HT1080 (cell line): ENCODE measurements at regions not wholly inside any gene's neighbourhood (a gene's known extent, or its start where the extent isn't known, plus 50 kb on each side); places are given as distances from the start of the nearest gene placed in this dataset.
"Not testable (repeated sequence)": the region's sequence is repeated elsewhere in the genome, so short reads cannot be mapped to it uniquely, and the experiment has no call there.

Experiments used
- DNase-seq: peaks from one replicate; pipeline ENCODE4 v3.0.0-alpha.2; 2015; ENCODE audit warnings: low read depth

DNA sequence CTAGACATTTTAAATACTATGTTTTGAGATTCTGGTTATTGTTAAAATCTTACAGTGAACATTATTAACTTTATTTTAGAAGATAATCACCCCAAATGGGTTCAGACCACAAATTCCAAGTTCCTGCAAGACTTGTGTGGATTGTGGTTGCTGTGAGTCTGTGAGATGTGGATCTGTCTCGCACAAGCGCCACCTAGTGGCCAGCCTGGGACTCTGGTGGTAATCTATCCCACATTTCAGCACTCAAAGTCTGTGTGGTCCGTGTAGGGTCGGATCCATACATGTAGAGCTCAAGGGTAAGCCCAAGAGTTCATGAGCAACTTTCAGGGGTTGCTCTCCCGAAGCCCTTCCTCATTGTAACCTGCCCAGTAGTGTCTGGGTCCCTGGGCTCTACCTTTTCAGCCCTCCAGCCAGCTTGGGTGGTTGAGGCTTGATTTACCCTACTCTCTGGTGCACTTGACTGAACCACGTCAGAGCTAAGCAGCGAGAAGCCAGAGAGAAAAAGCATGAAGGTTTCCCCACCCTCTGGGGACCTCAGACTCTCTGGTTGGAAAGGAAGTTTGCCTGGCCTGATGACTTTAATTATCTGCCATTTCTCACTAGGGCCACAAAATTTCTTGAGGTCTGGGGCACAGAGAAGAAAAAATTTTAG, 129.2 kb downstream of the ARHGAP11B start:
- not testable (repeated sequence) for DNase-seq

DNA sequence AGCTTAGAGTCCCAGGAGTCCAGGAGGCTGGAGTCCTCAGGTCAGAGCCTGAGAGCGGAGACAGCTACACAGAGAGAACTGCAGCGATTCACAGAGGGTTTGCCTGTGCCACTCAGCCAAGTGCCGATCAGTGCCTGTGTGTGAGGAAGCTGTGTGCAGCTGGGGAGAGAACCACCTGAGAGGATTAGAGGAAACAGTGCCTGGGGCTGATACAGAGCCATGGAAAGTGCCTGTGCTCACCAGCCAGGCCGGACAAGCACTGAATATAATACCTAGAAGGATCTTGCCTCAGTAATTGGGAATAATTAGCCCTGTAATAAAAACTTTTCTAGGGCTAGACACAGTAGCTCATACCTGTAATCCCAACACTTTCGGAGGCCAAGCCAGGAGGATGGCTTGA, 134.7 kb downstream of the ARHGAP11B start:
- DNase-seq: not testable (repeated sequence)

DNA sequence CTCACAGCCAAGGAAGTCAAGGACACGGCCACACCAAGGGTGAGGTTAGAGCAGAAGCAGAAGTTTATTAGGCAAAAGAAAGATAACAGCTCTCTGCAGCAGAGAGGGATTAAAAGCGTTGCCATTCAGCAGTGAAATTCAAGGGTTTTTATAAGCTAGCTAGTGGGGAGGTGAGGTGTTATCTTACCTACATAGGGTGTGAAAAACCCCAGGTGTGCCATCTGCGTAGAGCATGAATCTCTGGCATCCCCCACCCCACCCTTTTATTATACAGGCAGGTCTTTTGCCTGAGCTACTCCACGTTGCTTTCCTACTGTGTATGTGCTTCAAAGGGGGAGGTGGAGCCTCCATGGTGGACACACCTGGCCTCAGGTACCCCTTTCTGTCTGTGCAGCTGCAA, 135.4 kb downstream of the ARHGAP11B start:
- DNase-seq: not testable (repeated sequence)

DNA sequence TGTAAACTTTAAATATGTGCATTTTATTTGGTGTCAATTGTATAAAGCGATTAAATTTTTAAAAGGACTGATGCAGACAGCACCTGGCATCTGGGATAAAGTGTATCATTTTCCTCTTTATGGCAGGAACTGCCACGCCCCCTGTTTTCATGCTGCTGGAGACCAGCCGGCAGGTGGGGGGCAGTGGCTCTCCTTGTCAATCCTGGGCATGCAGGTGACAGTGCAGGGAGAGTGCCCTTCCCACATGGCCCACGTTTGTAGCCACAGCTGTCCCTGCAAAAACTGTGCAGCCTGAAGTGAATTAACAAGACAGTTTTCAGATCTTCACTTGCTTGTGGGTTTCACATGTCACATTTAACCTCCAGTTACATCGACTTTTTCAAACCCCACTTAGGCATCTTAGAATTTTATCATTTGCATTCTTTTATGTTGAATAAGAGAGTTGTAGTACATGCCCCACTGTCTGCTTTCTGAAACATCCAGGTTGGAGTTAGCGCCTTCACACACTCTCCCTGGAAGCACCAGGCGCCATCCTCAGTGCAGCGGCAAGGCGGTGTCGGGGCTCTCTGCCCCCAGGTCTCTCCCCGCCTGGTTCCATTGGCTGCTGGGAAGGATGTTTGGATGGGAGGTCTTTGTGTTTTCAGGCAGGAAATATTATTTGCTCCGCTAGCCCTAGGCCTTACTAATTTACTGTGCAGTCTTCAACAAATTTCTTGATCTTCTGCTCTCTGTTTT, 134.2 kb upstream of the FAN1 start:
- DNase-seq: not testable (repeated sequence)

DNA sequence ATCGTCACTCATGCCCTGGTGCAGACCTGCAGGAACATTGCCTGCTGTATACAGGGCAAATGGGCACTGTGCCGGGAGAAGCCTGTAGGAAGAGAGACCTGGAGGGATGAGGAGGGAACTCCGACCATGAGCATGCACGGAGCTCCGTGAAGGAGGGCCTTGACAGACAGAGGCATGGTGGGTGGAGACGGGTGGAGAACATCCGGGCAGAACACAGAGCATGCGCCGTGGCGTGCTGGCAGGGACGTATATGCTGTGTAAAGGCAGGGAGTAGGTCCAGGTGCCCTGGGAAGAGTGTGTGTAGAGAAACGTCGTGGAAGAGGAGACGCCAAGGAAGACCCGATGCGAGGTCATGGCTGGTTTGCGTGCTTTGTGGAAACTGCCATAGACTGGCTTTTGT, 133.0 kb upstream of the FAN1 start:
- no peak for DNase-seq

DNA sequence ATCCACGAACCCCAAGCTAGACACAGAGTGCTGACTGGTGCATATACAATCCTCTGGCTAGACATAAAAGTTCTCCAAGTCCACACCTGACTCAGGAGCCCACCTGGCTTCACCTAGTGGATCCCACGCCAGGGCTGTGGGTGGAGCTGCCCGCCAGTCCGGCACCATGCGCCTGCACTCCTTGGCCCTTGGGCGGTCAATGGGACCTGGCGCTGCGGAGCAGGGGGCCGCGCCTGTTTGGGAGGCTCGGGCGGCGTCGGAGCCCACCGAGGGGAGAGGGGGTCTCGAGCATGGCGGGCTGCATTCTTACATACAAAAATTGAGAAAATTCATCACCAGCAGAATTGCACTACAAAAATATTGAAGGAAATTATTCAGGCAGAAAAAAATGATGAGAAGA, 120.7 kb upstream of the FAN1 start:
- no peak for DNase-seq

DNA sequence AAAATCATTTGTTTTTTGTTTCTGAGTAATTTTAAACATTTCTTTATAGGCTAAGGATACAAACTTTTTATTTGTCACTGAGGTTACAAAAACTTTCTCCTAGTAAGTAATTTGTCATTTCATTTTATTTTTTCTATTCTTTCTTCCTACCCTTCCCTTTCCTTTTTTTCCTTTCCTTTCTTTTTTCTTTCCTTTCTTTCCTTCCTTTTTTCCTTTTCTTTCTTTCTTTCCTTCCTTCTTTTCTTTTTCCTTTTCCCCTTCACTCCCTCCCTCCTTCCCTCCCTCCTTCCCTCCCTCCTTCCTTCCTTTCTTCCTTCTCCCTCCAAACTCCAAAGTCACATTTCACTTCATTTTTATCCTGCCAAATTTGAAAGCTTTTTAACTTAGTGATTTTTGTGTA, 115.1 kb upstream of the FAN1 start:
- DNase-seq: no peak

DNA sequence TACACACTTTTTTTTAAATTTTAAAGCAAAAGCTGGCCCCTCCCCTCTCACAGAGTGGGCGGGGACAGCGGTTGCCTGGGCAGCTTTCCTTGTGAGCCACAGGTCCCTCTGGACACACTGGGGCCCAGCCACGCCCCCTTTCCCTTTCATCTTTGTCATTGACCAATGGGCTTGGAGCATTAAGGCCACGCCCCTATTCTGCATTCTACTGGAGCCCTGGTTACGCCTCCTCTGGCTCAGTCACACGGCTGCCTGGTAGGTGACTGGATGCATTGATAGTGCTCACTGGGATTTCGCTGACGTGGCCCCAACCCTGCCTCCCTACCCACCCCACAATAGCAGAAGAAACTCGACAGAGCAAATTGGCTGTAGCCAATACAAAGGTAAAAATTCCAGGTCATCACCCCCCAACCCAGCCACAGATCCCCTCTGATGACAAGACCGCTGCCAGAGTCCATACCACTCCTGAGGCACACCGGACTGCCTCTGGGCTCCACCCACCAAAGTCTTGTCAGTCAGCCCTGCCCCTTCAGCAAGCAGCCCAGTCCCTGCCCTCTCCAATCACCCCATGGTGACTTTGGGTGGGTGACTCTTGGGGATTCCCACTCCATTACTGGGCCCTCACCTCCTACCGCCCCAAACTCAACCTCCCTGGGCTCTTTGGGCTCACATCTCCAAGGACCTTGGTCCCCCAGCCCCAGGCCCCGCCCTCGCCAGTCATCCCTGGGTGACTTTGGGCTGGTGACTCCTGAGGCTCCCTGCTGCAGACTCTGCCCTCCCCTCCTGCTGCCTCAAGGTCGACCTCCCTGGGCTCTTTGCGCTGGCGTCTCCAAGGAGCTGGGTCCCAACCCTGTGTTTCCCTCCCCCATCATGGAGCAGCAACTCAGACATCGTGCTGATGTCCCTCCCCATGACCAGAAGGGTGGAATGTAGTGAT, 112.2 kb upstream of the FAN1 start:
- peak; percentile 45 for DNase-seq

DNA sequence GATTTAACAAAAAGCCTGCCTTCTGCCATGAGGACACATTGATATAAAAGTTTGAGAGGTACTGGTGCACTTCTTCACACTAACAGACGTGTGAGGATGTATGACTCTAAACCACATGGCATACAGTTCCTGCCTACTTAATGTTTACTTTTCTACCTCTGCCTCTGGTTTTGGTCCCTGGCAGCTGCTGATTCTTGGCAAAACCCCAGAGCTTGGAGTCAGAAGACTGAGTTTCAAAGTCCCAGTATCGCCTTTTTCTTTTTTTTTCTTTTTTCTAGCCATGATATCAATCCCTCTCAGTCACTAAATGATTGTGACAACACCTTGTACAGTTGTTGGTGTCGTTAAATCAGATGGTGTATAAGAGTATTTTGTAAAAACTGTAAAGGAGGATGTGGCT, 110.9 kb upstream of the FAN1 start:
- DNase-seq: not testable (repeated sequence)

DNA sequence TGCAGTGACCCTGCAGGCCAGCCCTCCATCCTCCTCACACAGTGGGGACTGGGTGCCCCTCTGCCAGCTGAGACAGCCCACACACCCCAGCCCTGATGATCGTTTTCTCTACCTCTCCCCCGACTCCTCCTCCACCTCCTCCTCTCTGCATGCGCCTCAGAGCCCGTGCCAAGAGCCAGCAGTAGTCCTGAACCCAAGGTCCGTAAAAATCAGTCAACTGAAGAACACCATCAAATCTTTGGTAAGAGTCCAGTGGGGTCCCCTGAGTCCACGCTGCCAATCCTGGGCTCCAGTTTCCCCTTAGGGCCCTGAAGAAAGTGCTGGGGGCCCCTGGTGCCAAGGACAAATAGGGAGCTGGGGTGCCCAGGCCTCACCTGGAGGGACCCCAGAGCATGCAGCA, 109.3 kb upstream of the FAN1 start:
- DNase-seq: no peak

DNA sequence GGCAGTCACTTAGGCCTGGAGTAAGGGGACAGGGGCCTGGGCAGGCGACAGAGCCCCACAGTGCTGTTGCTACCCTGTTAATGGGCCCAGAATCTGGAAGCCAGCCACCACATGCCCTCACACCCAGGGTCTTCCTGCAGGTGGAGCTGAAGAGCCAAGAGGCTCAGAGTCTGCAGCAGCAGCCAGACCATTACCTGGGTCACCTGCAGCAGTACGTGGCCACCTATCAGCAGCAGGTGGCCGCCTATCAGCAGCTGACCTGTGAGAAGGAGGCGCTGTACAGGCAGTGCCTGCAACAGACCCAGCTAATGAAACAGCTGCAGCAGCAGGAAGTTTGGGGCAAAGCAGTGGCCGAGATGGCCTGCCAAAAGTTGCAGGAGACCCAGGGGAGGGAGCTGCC, 104.2 kb upstream of the FAN1 start:
- not testable (repeated sequence) for DNase-seq

DNA sequence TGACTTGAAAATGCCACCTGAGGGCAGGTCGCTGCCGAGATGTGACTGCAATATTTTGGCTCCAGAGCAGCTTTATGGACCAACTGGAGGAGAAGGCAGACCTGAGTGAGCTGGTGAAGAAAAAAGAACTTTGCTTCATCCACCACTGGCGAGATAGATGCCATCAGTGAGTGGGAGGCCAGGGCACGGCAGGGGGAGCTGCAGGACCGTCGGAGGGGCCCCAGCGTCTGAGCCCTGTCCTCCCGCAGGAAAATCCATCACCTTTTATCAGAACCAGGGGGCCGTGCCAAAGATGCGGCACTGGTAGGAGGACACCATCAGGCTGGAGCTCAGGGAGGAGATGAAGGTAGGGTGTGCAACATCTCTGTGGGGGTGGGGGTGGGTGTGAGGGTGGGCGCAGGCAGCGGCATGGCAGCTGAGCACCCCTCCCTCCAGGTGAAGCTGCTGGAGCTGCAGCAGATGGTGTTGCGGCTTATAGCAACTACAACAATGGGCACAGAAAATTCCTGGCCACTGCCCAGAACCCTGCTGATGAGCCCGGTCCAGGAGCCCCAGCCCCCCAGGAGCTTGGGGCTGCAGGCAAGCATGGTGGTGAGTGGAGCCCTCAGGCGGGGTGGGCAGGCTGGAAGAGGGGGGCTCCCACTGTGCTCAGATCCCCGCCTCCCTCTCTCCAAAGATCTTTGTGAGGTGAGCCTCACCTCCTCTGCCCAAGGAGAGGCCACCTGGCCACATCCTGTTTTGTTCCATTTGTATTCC, 102.4 kb upstream of the FAN1 start:
- DNase-seq: not testable (repeated sequence)

DNA sequence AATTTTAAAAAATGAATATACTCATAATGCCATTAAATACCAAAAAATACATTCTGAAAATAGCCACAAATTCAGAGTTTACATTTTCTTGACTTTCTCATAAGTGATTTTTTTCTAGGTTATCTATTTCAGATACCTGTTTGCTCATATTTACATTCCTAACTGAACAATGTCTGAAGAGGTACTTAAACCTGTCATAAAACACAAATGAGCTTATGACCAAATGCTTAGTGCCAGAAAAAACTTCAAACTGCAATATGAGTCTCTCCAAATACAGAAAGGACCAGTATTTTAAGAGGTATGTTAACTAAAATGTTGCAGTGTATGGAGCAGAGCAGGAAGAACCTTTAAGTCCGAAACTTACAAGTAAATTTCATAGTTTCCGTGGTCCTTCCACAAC, 101.7 kb upstream of the FAN1 start:
- DNase-seq: not testable (repeated sequence)

DNA sequence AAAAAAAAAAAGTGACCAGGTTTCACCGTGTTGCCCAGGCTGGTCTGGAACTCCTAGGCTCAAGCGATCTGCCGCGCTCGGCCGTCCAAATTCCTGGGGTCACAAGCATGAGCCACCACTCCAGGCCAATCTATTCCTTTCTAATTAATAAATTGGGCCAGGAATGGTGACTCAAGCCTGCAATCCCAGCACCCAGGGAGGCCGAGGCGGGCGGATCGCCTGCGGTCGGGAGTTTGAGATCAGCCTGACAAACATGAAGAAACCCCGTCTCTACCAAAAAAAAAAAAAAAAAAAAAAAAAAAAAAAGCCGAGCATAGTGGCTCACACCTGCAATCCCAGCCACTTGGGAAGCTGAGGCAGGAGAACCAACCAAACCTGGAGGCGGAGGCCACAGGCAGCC, 100.0 kb upstream of the FAN1 start:
- DNase-seq: not testable (repeated sequence)

DNA sequence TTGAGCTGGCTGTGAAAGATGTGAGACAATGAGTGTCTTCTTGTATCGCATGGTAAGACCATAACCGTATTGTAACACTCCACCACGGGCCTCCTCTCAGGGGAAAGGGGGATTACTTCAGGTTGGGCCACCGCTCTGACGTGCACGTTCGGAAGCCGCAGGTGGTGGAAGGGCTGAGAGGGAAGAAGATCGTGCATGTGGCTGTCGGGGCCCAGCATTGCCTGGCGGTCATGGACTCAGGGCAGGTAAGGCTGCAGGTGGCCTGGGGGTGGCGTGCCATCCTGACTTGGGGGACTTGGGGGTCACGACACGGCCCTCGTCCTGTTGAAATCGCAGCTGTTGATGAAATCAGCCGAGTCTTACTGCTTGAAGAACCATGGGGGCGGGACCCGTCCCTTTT, 87.3 kb upstream of the FAN1 start:
- DNase-seq: no peak

DNA sequence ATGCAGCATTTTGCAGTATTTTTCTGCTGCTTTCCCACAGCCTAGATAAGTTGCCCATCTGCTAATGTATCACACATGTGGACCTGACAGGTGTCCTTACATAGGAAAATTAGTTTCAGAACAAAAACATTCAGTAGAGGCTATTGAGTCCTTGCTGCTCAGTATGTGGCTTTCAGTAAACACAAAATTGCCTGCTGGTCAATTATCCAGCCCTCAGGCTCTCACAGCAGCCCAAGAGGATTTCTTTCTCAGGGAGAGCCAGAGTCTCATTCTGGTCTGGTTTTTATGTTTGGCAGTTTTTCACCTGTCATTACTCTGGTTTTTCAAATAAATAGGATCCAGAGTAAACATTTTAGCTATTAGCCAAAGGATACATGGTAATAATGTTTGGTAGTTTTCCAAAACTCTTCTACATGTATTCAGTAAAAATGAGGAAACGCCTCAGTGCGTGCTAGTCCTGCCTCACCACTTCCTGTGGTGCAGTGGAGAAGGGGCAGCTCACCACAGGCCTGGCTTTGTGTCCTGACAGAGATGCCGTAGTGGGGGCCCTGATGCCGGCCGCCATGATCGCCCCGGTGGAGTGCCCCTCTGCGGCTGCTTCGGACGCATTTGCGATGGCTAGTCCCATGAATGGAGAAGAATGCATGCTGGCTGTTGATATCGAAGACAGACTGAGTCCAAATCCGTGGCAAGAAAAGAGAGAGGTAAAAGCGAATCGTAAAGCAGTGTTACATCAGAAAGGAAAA, 80.5 kb upstream of the FAN1 start:
- peak; percentile 80 for DNase-seq

DNA sequence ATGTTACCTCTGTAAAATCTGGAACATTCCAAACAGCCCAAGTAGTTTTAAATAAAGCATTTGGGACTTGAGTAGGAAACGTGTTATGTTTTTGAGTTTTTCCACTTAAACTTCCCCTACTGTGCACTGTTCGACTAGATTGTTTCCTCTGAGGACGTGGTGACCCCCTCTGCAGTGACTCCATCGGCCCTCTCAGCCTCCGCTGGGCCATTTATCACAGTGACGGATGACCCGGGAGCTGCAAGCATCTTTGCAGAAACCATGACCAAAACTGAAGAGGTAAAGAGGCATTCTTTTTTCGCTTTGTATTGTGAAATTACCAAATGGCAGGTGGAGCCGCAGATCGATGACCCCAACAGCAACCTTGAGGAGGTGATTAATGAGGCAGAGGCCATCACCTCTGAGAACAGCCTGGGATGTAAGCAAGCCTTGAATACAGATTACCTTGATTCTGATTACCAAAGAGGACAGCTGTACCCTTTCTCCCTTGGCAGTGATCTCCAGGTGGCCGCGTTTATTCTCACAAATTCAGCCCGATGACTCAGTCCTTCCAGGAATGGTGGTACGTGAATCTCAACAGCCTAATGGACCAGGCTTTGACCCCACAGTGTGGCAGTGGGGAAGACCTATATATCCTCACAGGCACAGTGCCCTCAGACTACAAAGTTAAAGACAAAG, 79.1 kb upstream of the FAN1 start:
- no peak for DNase-seq

DNA sequence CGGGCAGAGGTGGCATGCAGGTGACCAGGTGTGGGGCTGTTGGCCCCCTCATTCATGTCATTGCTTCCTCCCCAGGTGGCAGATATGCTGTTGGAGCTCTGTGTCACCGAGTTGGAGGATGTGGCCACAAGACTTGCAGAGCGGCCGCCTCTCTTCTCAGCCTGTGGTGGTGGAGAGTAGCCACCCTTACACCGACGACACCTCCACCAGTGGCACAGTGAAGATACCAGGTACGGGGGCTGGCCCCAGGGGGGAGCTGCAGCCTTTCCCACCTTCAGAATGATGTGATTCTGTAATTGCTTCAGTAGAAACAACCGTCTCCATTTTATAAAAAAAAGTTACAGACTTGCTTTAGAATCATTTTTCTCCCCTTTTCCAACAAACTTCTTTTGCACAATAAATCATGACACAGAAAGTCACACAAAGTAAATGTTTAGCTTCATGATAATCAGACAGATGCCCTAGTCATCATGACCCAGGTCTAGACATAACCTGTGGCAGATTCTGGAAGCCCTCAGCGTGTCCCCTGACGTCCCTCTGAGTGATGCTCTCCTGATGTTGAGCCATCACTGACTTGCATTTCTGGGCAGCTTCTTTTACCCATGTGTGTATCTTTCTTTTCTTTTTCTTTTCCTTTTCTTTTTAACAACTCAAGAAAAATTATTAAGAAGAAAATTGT, 76.0 kb upstream of the FAN1 start:
- DNase-seq: peak; percentile 42

DNA sequence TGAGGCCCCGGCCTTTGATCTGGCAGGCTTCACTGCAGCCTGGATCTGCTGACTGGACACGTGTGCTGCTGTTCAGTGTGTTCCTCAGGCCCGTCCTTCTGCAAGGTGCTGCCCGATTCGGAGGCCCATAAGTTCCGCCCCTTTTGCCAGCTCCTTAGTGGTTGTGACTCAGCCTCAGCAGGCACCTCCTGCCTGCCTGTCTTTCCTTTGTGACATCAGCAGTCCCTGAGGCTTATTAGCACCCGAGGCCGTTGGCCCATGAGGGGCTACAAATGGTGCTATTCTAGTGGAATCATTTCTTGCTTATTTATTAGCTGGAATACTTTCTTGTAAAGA, 75.4 kb upstream of the FAN1 start:
- DNase-seq: peak; percentile 76

DNA sequence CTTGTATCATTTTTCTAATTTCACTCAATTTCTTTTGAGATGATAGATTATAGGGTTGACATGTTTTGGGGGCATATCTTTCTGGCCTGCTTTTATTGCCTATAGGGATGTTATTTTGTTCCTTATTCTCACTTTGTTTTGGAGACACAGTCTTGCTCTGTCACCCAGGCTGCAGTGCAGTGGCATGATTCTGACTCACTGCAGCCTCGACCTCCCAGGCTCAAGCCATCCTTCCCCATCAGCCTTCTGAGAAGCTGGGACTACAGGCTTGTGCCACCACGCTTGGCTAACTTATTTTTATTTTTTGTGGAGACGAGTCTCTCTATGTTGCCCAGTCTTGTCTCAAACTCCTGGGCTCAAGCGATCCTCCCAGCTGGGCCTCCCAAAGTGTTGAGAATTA, 72.8 kb upstream of the FAN1 start:
- DNase-seq: no peak
